GM18498 (cell line): ENCODE measurements at regions not wholly inside any gene's neighbourhood (a gene's known extent, or its start where the extent isn't known, plus 50 kb on each side); places are given as distances from the start of the nearest gene placed in this dataset.
"Not testable (repeated sequence)": the region's sequence is repeated elsewhere in the genome, so short reads cannot be mapped to it uniquely, and the experiment has no call there.

Experiments
- ATAC-seq: cut with Tn5 transposase; IDR thresholded peaks from one replicate; pipeline ENCODE4 v1.9.1; 2021; ENCODE audit warnings: mild to moderate bottlenecking, moderate library complexity; ENCODE audit not compliant: unreplicated experiment

- no peak for ATAC-seq
These were observed 112.1 kb downstream of the CENPF start for GRCh38 chr1:214715126-214715525.

- no peak for ATAC-seq
These were observed 114.4 kb downstream of the CENPF start for GRCh38 chr1:214717351-214717750.

- no peak for ATAC-seq
These were observed 115.7 kb downstream of the CENPF start for GRCh38 chr1:214718724-214719123.

- ATAC-seq: no peak
These were observed 116.2 kb downstream of the CENPF start for GRCh38 chr1:214719207-214719606.

GRCh38 chr1:214720561-214720960 is 117.6 kb downstream of the CENPF start:
- no peak for ATAC-seq

- no peak for ATAC-seq
These were observed 124.3 kb downstream of the CENPF start for GRCh38 chr1:214727274-214727673.

- ATAC-seq: no peak
These were observed 136.7 kb downstream of the CENPF start for GRCh38 chr1:214739621-214740238.

- no peak for ATAC-seq
These were observed 137.5 kb downstream of the CENPF start for GRCh38 chr1:214740471-214740870.

- ATAC-seq: no peak
These were observed 144.1 kb downstream of the CENPF start for GRCh38 chr1:214747050-214747635.

GRCh38 chr1:214753236-214753852 is 150.3 kb downstream of the CENPF start:
- ATAC-seq: no peak

GRCh38 chr1:214761030-214761429 is 158.0 kb downstream of the CENPF start:
- ATAC-seq: no peak

- ATAC-seq: no peak
These were observed 159.9 kb downstream of the CENPF start for GRCh38 chr1:214762902-214763301.

- no peak for ATAC-seq
These were observed 161.5 kb downstream of the CENPF start for GRCh38 chr1:214764502-214764901.

GRCh38 chr1:214767221-214767620 is 164.2 kb downstream of the CENPF start:
- no peak for ATAC-seq

- ATAC-seq: not testable (repeated sequence)
These were observed 166.7 kb downstream of the CENPF start for GRCh38 chr1:214769666-214770065.

GRCh38 chr1:214777364-214777763 is 174.4 kb downstream of the CENPF start:
- no peak for ATAC-seq

- no peak for ATAC-seq
These were observed 189.0 kb downstream of the CENPF start for GRCh38 chr1:214791961-214792360.

- no peak for ATAC-seq
These were observed 189.7 kb downstream of the CENPF start for GRCh38 chr1:214792527-214793186.

GRCh38 chr1:214793708-214794107 is 190.7 kb downstream of the CENPF start:
- no peak for ATAC-seq

GRCh38 chr1:214801191-214801590 is 198.2 kb downstream of the CENPF start:
- ATAC-seq: no peak

- peak; percentile 66 for ATAC-seq
These were observed 206.0 kb downstream of the CENPF start for GRCh38 chr1:214808845-214809460.
